H9 (cell line): ENCODE measurements at regions not wholly inside any gene's neighbourhood (a gene's known extent, or its start where the extent isn't known, plus 50 kb on each side); places are given as distances from the start of the nearest gene placed in this dataset.

ENCODE experiments used
- DNase-seq: peaks from one replicate; pipeline ENCODE4 v3.0.0-alpha.2; 2017
- H2AFZ ChIP-seq: one replicate; pipeline ENCODE4 v1.6.1; 2013; ENCODE audit warnings: mild to moderate bottlenecking, low read length, control low read depth, moderate library complexity
- H2AK5ac ChIP-seq: 2 replicates; pipeline ENCODE4 v1.6.1; 2013; ENCODE audit warnings: low read length, control low read depth, mixed read lengths; ENCODE audit not compliant: insufficient read length
- H2BK120ac ChIP-seq: one replicate; pipeline ENCODE4 v1.6.1; 2013; ENCODE audit warnings: low read depth, mild to moderate bottlenecking, low read length, control low read depth, inconsistent platforms; ENCODE audit not compliant: poor library complexity, severe bottlenecking
- H2BK12ac ChIP-seq: 2 replicates; pipeline ENCODE4 v1.6.1; 2013; ENCODE audit warnings: low read length, control low read depth, mixed read lengths, low read depth; ENCODE audit not compliant: insufficient read length
- H2BK15ac ChIP-seq: 2 replicates; pipeline ENCODE4 v1.6.1; 2013; ENCODE audit warnings: low read depth, low read length, control low read depth
- H2BK20ac ChIP-seq: one replicate; pipeline ENCODE4 v1.6.1; 2013; ENCODE audit warnings: low read depth, mild to moderate bottlenecking, low read length, control low read depth, inconsistent platforms; ENCODE audit not compliant: poor library complexity, severe bottlenecking
- H2BK5ac ChIP-seq: 2 replicates; pipeline ENCODE4 v1.6.1; 2013; ENCODE audit warnings: low read length, control low read depth, mixed read lengths; ENCODE audit not compliant: insufficient read length
- H3K14ac ChIP-seq: 2 replicates; pipeline ENCODE4 v1.6.1; 2013; ENCODE audit warnings: low read length, control low read depth; ENCODE audit not compliant: insufficient read depth
- H3K18ac ChIP-seq: 2 replicates; pipeline ENCODE4 v1.6.1; 2013; ENCODE audit warnings: low read depth, mild to moderate bottlenecking, mixed read lengths, low read length, control low read depth; ENCODE audit not compliant: insufficient read length
- H3K23ac ChIP-seq: 2 replicates; pipeline ENCODE4 v1.6.1; 2013; ENCODE audit warnings: low read length, control low read depth, mixed read lengths, low read depth; ENCODE audit not compliant: insufficient read length
- H3K23me2 ChIP-seq: 2 replicates; pipeline ENCODE4 v1.6.1; 2013; ENCODE audit warnings: low read depth, mild to moderate bottlenecking, mixed read lengths, low read length, control low read depth; ENCODE audit not compliant: insufficient read length, poor library complexity, severe bottlenecking
- H3K27ac ChIP-seq: 2 replicates; pipeline ENCODE4 v1.5.1; 2013; ENCODE audit warnings: low read length, control low read depth, mixed read lengths, low read depth; ENCODE audit not compliant: insufficient read length
- H3K27me3 ChIP-seq: 2 replicates; pipeline ENCODE4 v1.6.1; 2013; ENCODE audit warnings: low read length, control low read depth, inconsistent platforms; ENCODE audit not compliant: insufficient read depth
- H3K4ac ChIP-seq: 2 replicates; pipeline ENCODE4 v1.6.1; 2013; ENCODE audit warnings: low read depth, mild to moderate bottlenecking, control low read depth, inconsistent platforms, low read length, moderate library complexity
- H3K4me1 ChIP-seq: 2 replicates; pipeline ENCODE4 v1.6.1; 2013; ENCODE audit warnings: low read length, control low read depth, inconsistent platforms; ENCODE audit not compliant: insufficient read depth
- H3K4me2 ChIP-seq: 2 replicates; pipeline ENCODE4 v1.6.1; 2013; ENCODE audit warnings: low read length, control low read depth, mixed read lengths; ENCODE audit not compliant: insufficient read length, insufficient read depth
- H3K56ac ChIP-seq: 2 replicates; pipeline ENCODE4 v1.6.1; 2013; ENCODE audit warnings: low read depth, mild to moderate bottlenecking, mixed read lengths, low read length, control low read depth; ENCODE audit not compliant: insufficient read length
- H3K79me1 ChIP-seq: 2 replicates; pipeline ENCODE4 v1.6.1; 2013; ENCODE audit warnings: low read depth, mild to moderate bottlenecking, moderate library complexity, low read length, control low read depth, inconsistent platforms; ENCODE audit not compliant: insufficient read depth, poor library complexity, severe bottlenecking
- H3K79me2 ChIP-seq: 2 replicates; pipeline ENCODE4 v1.6.1; 2013; ENCODE audit warnings: low read length, control low read depth, inconsistent platforms; ENCODE audit not compliant: insufficient read depth
- H3K9ac ChIP-seq: 2 replicates; pipeline ENCODE4 v1.6.1; 2013; ENCODE audit warnings: low read length, control low read depth, mixed read lengths; ENCODE audit not compliant: insufficient read length; ENCODE audit errors: extremely low read depth
- H3K9me3 ChIP-seq: one replicate; pipeline ENCODE4 v1.6.1; 2013; ENCODE audit warnings: low read depth, low read length, inconsistent platforms; ENCODE audit not compliant: control insufficient read depth
- H3T11ph ChIP-seq: one replicate; pipeline ENCODE4 v1.6.1; 2013; ENCODE audit warnings: mild to moderate bottlenecking, low read length, control low read depth, inconsistent platforms
- H4K20me1 ChIP-seq: one replicate; pipeline ENCODE4 v1.6.1; 2013; ENCODE audit not compliant: control insufficient read depth, insufficient read length, insufficient read depth
- H4K5ac ChIP-seq: 2 replicates; pipeline ENCODE4 v1.6.1; 2013; ENCODE audit warnings: low read depth, mild to moderate bottlenecking, mixed read lengths, low read length, control low read depth; ENCODE audit not compliant: insufficient read length
- H4K8ac ChIP-seq: replicated peaks from 2 replicates; pipeline ENCODE4 v1.6.1; 2013; ENCODE audit warnings: low read length, control low read depth, mixed read lengths, low read depth; ENCODE audit not compliant: insufficient read length
- H4K91ac ChIP-seq: 2 replicates; pipeline ENCODE4 v1.6.1; 2013; ENCODE audit warnings: low read depth, mild to moderate bottlenecking, moderate library complexity, mixed read lengths, low read length, control low read depth; ENCODE audit not compliant: insufficient read length
- H3K27ac Mint-ChIP-seq, 3 experiments: 2 replicates in 2 of 3; 3 replicates in 1 of 3; pipeline ENCODE4 v1.8.0; 2020 to 2021; ENCODE audit warnings: mixed read lengths in 3 of 3, mild to moderate bottlenecking in 1 of 3, moderate library complexity in 1 of 3
- H3K27me3 Mint-ChIP-seq: 2 replicates; pipeline ENCODE4 v1.8.0; 2021; ENCODE audit warnings: low read depth, mild to moderate bottlenecking, moderate library complexity, mixed read lengths
- H3K36me3 Mint-ChIP-seq, 3 experiments: 2 replicates in 2 of 3; 3 replicates in 1 of 3; pipeline ENCODE4 v1.8.0; 2020 to 2021; ENCODE audit warnings: low read depth in 3 of 3, mixed read lengths in 3 of 3; ENCODE audit not compliant: insufficient read depth in 1 of 3
- H3K4me1 Mint-ChIP-seq, 2 experiments: 2 replicates each; pipeline ENCODE4 v1.8.0; 2020; ENCODE audit warnings: mixed read lengths in 2 of 2
- H3K4me3 Mint-ChIP-seq, 2 experiments: 2 replicates in 1 of 2; 3 replicates in 1 of 2; pipeline ENCODE4 v1.8.0; 2020 to 2021; ENCODE audit warnings: mild to moderate bottlenecking in 2 of 2, mixed read lengths in 2 of 2, moderate library complexity in 1 of 2
- H3K9me3 Mint-ChIP-seq, 2 experiments: 2 replicates in 1 of 2; 3 replicates in 1 of 2; pipeline ENCODE4 v1.8.0; 2020; ENCODE audit warnings: mild to moderate bottlenecking in 2 of 2, mixed read lengths in 2 of 2, moderate library complexity in 1 of 2
- WGBS: extraction: QIAGEN DNeasy Blood & Tissue Kit; methylation state at CpG from one replicate; pipeline ENCODE4 v1.1.7; 2013; ENCODE audit warnings: missing lambda C conversion rate, low lambda C conversion rate, mixed read lengths; ENCODE audit not compliant: insufficient read length; ENCODE audit errors: extremely low coverage; 5-methylcytosine and 5-hydroxymethylcytosine counted together
- TF ChIP-seq, protein P1 (sequence below): fragments of 200-600 bp; sonication (generic); conservative IDR thresholded peaks from 3 replicates; pipeline ENCODE4 v1.8.0; 2021; ENCODE audit warnings: antibody characterized with exemption, mild to moderate bottlenecking

DNA sequence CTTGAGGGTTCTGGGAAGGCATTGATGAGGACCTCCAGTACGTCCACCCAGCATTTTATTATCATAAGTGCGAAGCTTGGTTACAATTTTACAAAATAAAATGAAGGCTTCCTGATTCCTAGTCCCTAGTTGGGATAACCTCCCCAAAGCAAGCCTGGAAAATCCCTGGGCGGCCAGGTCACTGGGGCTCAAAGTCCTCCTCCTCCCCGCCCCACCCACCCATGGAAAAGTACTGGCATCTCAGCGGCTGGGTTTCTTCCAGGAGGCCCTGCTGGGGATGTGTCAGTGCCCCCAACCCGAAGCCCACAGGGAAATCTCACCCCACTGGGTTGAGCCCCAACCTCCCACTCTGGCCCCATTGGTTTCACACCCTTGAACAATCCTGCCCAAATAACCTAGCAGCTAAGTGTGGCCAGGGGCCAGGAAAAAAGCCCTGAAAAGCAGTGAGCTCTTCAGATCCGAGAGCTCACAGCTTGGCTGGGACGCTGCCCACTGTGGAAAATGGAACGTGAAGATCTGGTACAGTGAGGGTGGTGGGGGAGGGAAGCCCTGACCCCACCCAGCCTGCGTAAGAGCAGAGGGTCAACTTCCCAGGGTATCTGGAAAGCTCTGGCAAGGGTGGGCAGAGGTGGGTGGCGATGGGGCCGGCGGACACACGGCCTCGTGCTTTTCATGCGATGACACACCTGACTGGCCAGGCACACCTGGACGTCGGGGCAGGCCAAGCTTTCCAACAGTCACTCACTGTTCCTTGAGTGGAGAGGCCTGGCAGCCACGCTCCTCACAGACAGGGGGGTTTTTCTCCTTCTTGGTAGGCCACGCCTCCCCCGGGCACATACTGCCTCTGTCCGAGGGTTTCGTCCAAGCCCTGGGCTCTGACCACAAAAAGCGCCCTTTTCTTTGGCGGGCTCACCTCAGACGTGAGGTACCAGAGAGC lies 324.5 kb downstream of the SOX9 start:
- H3K23ac ChIP-seq: no peak overlapping the region
- H2BK5ac ChIP-seq: no peak overlapping the region
- no peak overlapping the region for H3T11ph ChIP-seq
- no peaks in the 10 kb centered on the region; a peak in 1 of 4 replicates for H3K4me1 Mint-ChIP-seq
- no peak overlapping the region for H3K18ac ChIP-seq
- H2BK15ac ChIP-seq: no peak overlapping the region
- no peak overlapping the region for H2BK12ac ChIP-seq
- H3K27ac ChIP-seq: no peak overlapping the region
- H3K4me2 ChIP-seq: no peak overlapping the region
- no peak for DNase-seq
- no peak overlapping the region for H3K56ac ChIP-seq
- TF ChIP-seq, protein P1, sequence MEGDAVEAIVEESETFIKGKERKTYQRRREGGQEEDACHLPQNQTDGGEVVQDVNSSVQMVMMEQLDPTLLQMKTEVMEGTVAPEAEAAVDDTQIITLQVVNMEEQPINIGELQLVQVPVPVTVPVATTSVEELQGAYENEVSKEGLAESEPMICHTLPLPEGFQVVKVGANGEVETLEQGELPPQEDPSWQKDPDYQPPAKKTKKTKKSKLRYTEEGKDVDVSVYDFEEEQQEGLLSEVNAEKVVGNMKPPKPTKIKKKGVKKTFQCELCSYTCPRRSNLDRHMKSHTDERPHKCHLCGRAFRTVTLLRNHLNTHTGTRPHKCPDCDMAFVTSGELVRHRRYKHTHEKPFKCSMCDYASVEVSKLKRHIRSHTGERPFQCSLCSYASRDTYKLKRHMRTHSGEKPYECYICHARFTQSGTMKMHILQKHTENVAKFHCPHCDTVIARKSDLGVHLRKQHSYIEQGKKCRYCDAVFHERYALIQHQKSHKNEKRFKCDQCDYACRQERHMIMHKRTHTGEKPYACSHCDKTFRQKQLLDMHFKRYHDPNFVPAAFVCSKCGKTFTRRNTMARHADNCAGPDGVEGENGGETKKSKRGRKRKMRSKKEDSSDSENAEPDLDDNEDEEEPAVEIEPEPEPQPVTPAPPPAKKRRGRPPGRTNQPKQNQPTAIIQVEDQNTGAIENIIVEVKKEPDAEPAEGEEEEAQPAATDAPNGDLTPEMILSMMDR: no peak
- no peaks in the 10 kb centered on the region for H3K79me1 ChIP-seq
- no peak overlapping the region for H2AFZ ChIP-seq
- no peak overlapping the region for H4K5ac ChIP-seq
- no peak overlapping the region for H4K8ac ChIP-seq
- no peak overlapping the region for H3K9ac ChIP-seq
- no peaks in the 10 kb centered on the region for H3K9me3 ChIP-seq
- H3K36me3 Mint-ChIP-seq: no peaks in the 10 kb centered on the region
- no peak overlapping the region for H3K4me3 Mint-ChIP-seq
- no peaks in the 10 kb centered on the region for H3K79me2 ChIP-seq
- WGBS: no CpG with 5 or more reads among the region's 26 CpGs
- H3K4me1 ChIP-seq: no peaks in the 10 kb centered on the region
- H3K27me3 Mint-ChIP-seq: peaks cover 2% of the 10 kb centered on the region
- H2AK5ac ChIP-seq: no peak overlapping the region
- no peaks in the 10 kb centered on the region for H3K9me3 Mint-ChIP-seq
- H4K20me1 ChIP-seq: no peaks in the 10 kb centered on the region
- no peak overlapping the region for H3K4ac ChIP-seq
- no peak overlapping the region for H3K14ac ChIP-seq
- H3K27me3 ChIP-seq: no peaks in the 10 kb centered on the region
- H2BK120ac ChIP-seq: no peak overlapping the region
- H2BK20ac ChIP-seq: no peak overlapping the region
- H3K23me2 ChIP-seq: no peaks in the 10 kb centered on the region
- no peak overlapping the region for H3K27ac Mint-ChIP-seq
- H4K91ac ChIP-seq: no peak overlapping the region
